ENCODE measurements at regions not wholly inside any gene's neighbourhood (a gene's known extent, or its start where the extent isn't known, plus 50 kb on each side); places are given as distances from the start of the nearest gene placed in this dataset.

GRCh38 chr4:188839704-188840103, 700.5 kb downstream of the TRIML1 start:
- no peak for TF ChIP-seq POLR2AphosphoS5 (IDR thresholded peaks at IDR 0.05; ENCODE audit: insufficient read depth in 1 of 2, low read depth in 1 of 2)
- TF ChIP-seq CTCF (IDR thresholded peaks at IDR 0.05): no peak
